BE2C (cell line): ENCODE measurements at regions not wholly inside any gene's neighbourhood (a gene's known extent, or its start where the extent isn't known, plus 50 kb on each side); places are given as distances from the start of the nearest gene placed in this dataset.
"Not testable (repeated sequence)": the region's sequence is repeated elsewhere in the genome, so short reads cannot be mapped to it uniquely, and the experiment has no call there.

ENCODE experiments used
- DNase-seq: peaks from one replicate; pipeline ENCODE4 v3.0.0-alpha.2; 2020
- H3K27me3 ChIP-seq: fragments of 250-450 bp; sonication (Bioruptor Pico); 2 replicates; pipeline ENCODE4 v1.5.1; 2020; ENCODE audit warnings: mild to moderate bottlenecking
- H3K36me3 ChIP-seq: fragments of 250-450 bp; sonication (Bioruptor Pico); 2 replicates; pipeline ENCODE4 v1.5.1; 2020; ENCODE audit warnings: mild to moderate bottlenecking
- H3K4me1 ChIP-seq: fragments of 250-450 bp; sonication (Bioruptor Pico); 2 replicates; pipeline ENCODE4 v1.5.1; 2020
- H3K4me3 ChIP-seq: 2 replicates; pipeline ENCODE4 v1.5.1; 2011; ENCODE audit warnings: low read depth, low read length
- H3K9me3 ChIP-seq: fragments of 250-450 bp; sonication (Bioruptor Pico); 2 replicates; pipeline ENCODE4 v1.5.1; 2020
- TF ChIP-seq, protein P1 (sequence below): IDR thresholded peaks from 2 replicates; pipeline ENCODE4 v1.5.1; 2012; ENCODE audit warnings: mild to moderate bottlenecking, low read depth, low read length

DNA sequence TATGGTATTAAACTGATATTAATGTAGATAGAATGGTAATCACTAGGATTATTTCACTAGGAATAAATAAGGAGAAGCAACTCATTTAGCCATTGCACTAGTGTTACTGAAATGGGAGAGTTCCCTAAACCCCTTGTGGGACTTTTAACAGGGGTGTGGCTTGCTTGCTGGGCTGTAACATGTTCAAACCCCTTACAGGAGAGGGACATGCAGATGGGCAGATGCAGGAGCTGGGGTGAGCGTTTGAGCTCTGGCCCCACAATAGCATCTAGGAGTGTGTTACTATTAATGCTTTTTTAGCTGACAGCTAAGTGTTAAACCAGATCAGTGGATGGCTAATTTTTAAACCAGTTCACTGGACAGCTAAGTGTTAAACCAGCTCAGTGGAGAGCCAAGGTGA, 89.3 kb upstream of the ST8SIA4 start:
- Histone ChIP-seq H3K9me3 (no peaks in the 10 kb centered on the region), H3K4me1 (no peaks in the 10 kb centered on the region), H3K27me3 (no peaks in the 10 kb centered on the region), H3K4me3 (no peak overlapping the region), H3K36me3 (no peaks in the 10 kb centered on the region)
- DNase-seq = no peak
- TF ChIP-seq, protein P1, sequence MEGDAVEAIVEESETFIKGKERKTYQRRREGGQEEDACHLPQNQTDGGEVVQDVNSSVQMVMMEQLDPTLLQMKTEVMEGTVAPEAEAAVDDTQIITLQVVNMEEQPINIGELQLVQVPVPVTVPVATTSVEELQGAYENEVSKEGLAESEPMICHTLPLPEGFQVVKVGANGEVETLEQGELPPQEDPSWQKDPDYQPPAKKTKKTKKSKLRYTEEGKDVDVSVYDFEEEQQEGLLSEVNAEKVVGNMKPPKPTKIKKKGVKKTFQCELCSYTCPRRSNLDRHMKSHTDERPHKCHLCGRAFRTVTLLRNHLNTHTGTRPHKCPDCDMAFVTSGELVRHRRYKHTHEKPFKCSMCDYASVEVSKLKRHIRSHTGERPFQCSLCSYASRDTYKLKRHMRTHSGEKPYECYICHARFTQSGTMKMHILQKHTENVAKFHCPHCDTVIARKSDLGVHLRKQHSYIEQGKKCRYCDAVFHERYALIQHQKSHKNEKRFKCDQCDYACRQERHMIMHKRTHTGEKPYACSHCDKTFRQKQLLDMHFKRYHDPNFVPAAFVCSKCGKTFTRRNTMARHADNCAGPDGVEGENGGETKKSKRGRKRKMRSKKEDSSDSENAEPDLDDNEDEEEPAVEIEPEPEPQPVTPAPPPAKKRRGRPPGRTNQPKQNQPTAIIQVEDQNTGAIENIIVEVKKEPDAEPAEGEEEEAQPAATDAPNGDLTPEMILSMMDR = no peak

DNA sequence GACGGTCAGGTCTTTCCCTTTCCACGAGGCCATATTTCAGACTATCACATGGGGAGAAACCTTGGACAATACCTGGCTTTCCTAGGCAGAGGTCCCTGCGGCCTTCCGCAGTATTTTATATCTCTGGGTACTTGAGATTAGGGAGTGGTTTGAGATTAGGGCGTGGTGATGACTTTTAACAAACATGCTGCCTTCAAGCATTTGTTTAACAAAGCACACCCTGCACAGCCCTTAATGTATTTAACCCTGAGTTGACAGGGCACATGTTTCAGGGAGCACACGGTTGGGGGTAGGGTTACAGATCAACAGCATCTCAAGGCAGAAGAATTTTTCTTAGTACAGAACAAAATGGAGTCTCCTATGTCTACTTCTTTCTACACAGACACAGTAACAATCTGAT, 80.5 kb upstream of the ST8SIA4 start:
- H3K4me1 ChIP-seq, DNase-seq, H3K4me3 ChIP-seq: not testable (repeated sequence)

DNA sequence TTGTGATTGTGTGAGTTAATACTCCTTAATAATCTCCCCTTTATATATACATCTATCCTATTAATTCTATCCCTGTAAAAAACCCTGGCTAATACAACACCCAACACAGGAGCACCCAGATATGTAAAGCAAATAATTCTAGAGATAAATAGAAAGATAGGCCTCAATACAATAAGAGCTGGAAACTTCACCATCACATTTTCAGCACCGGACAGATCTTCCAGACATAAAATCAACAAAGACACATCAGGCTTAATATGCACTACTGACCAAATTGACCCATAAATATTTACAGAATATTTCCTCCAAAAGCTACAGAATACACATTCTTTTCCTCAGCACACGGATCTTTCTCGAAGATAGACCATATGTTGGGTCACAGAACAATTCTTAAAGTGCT, 71.0 kb upstream of the ST8SIA4 start:
- H3K4me1 ChIP-seq = no peaks in the 10 kb centered on the region
- H3K27me3 ChIP-seq = no peaks in the 10 kb centered on the region
- DNase-seq = no peak
- no peaks in the 10 kb centered on the region for H3K36me3 ChIP-seq
- no peaks in the 10 kb centered on the region for H3K9me3 ChIP-seq
- no peak overlapping the region for H3K4me3 ChIP-seq
- TF ChIP-seq, protein P1 = no peak

More for the DNA sequence above, 80.5 kb upstream of the ST8SIA4 start:
- not testable (repeated sequence) for H3K9me3 ChIP-seq, H3K27me3 ChIP-seq, H3K36me3 ChIP-seq

DNA sequence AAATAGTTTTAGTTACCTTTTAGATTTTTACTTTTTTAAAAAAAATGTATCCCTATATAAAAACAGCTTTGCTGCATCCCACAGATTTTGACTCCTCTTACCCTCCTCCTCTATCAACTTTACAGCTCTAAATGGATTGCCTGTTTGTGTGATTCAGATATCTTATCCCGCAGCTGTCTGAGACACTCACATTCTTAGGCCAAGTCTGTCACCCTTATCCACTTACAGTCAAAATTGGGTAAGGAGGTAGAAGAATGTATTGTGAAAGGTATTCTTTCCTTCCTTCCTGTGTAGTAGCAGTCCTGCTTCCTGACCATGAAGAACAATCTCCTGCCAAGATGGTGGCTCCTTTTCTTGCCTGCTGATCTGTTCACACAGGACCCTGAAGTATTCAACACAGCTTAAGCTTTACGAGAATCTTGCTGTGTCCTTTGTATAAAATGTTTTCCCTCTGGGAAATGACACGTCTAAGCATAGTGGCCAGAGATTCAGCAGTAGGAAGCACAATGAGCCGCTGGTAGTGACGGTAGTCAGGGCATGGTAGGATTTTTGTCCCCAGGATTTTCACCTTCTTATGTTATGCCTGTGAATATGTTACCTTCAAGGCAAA, 67.7 kb upstream of the ST8SIA4 start:
- DNase-seq = no peak
- Histone ChIP-seq H3K9me3 (no peaks in the 10 kb centered on the region), H3K27me3 (no peaks in the 10 kb centered on the region), H3K4me3 (no peak overlapping the region), H3K36me3 (no peaks in the 10 kb centered on the region), H3K4me1 (no peaks in the 10 kb centered on the region)
- TF ChIP-seq, protein P1 = no peak

DNA sequence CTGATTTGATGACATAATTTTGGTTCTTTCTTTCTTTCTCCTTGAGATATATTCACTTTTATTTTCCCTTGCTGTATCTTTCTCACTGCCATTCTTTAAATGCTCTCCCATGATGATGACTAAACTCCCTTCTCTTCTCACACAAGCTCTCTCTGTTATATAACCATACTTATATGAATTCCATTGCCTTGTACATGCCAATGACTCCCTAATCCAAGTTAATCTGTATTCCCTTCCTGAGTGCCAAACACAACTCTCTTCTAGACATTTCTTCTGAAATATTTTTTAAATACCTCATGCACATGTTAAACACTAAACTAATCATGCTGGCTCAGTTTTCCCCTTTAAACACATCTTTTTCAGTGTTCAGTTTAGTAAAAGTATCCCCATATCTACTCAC, 62.2 kb upstream of the ST8SIA4 start:
- Histone ChIP-seq H3K27me3 (no peaks in the 10 kb centered on the region), H3K4me1 (no peaks in the 10 kb centered on the region), H3K4me3 (no peak overlapping the region), H3K9me3 (no peaks in the 10 kb centered on the region), H3K36me3 (no peaks in the 10 kb centered on the region)
- no peak for DNase-seq
- TF ChIP-seq, protein P1 = no peak
